GM12878 (cell line): ENCODE measurements at regions not wholly inside any gene's neighbourhood (a gene's known extent, or its start where the extent isn't known, plus 50 kb on each side); places are given as distances from the start of the nearest gene placed in this dataset.

Experiments used
- ATAC-seq: fragments of 200-7000 bp; cut with Tn5 transposase; 3 replicates; pipeline ENCODE4 v1.9.1; 2020; ENCODE audit warnings: mild to moderate bottlenecking, moderate library complexity
- BruUV-seq: library from RNA; stranded (reverse); fragments of 400-500 nt; replicated peaks from 2 replicates; lab custom pipeline; 2021; lab: Mats Ljungman, UMichigan
- CTCF ChIA-PET: fragments of 300-600 bp; sonication (Branson Sonifier 250); formaldehyde crosslinking; extraction: SDS; loops from one replicate; lab custom pipeline; 2021; ENCODE audit warnings: inconsistent platforms; lab: Yijun Ruan, JAX
- POLR2A ChIA-PET: fragments of 350-600 bp; formaldehyde crosslinking; extraction: SDS; loops from one replicate; lab custom pipeline; 2021; ENCODE audit warnings: inconsistent platforms; lab: Charles Lee
- RAD21 ChIA-PET: fragments of 300-600 bp; sonication (Branson Sonifier 250); formaldehyde crosslinking; loops from one replicate; lab custom pipeline; 2023; ENCODE audit warnings: antibody characterized with exemption; ENCODE audit not compliant: unreplicated experiment; lab: Charles Lee
- SMC1A ChIA-PET: fragments of 300-600 bp; sonication (Branson Sonifier 250); formaldehyde crosslinking; loops from one replicate; lab custom pipeline; 2023; ENCODE audit not compliant: unreplicated experiment, uncharacterized antibody; lab: Charles Lee
- DNase-seq: peaks from one replicate; pipeline ENCODE4 v3.0.0-alpha.2; 2011; ENCODE audit warnings: low read depth, low spot score
- FAIRE-seq: peaks from 3 replicates; lab custom pipeline; 2011; peaks lifted over from hg19 to GRCh38; lab: Jason Lieb, UNC
- H2AFZ ChIP-seq: 2 replicates; pipeline ENCODE4 v1.6.0; 2011; ENCODE audit warnings: low read depth, low read length, control low read depth; ENCODE audit not compliant: control insufficient read depth
- H3K27ac ChIP-seq: 2 replicates; pipeline ENCODE4 v1.5.1; 2011; ENCODE audit warnings: control low read depth; ENCODE audit not compliant: control insufficient read depth, insufficient read depth
- H3K27me3 ChIP-seq, 2 experiments: replicated peaks in 1 of 2; 2 replicates each; pipeline versions ENCODE4 v1.6.0 to v1.6.1; 2011; ENCODE audit warnings: low read length in 1 of 2; ENCODE audit not compliant: control insufficient read depth in 2 of 2, insufficient read depth in 2 of 2
- H3K36me3 ChIP-seq, 2 experiments: 2 replicates each; pipeline ENCODE4 v1.5.1; 2011; ENCODE audit warnings: low read length in 1 of 2; ENCODE audit not compliant: control insufficient read depth in 2 of 2, insufficient read depth in 2 of 2
- H3K4me1 ChIP-seq: 2 replicates; pipeline ENCODE4 v1.6.1; 2011; ENCODE audit warnings: mild to moderate bottlenecking, low read length, moderate library complexity, mixed read lengths; ENCODE audit not compliant: control insufficient read depth, insufficient read depth
- H3K4me2 ChIP-seq: 2 replicates; pipeline ENCODE4 v1.6.0; 2011; ENCODE audit warnings: control low read depth; ENCODE audit not compliant: control insufficient read depth, insufficient read depth
- H3K4me3 ChIP-seq: fragments of 200-600 bp; sonication (generic); 2 replicates; pipeline ENCODE4 v1.5.1; 2016
- H3K79me2 ChIP-seq: 2 replicates; pipeline ENCODE4 v1.6.0; 2011; ENCODE audit warnings: low read length; ENCODE audit not compliant: control insufficient read depth, insufficient read depth
- H3K9ac ChIP-seq: 2 replicates; pipeline ENCODE4 v1.8.0; 2011; ENCODE audit warnings: low read length, control low read depth, mixed read lengths; ENCODE audit not compliant: control insufficient read depth, insufficient read depth
- H3K9me3 ChIP-seq: replicated peaks from 3 replicates; pipeline ENCODE4 v1.5.1; 2011; ENCODE audit warnings: mild to moderate bottlenecking, low read length; ENCODE audit not compliant: control insufficient read depth, insufficient read depth
- H4K20me1 ChIP-seq: 2 replicates; pipeline ENCODE4 v1.6.0; 2011; ENCODE audit not compliant: control insufficient read depth, insufficient read depth
- BMI1 ChIP-seq: fragments of 450-650 bp; IDR thresholded peaks from 2 replicates; pipeline ENCODE4 v1.6.1; 2016; ENCODE audit warnings: mild to moderate bottlenecking, moderate library complexity, borderline replicate concordance
- MEF2A ChIP-seq: IDR thresholded peaks from 2 replicates; pipeline ENCODE4 v1.6.1; 2011; ENCODE audit warnings: low read depth, mild to moderate bottlenecking, low read length, moderate library complexity; ENCODE audit not compliant: insufficient read depth
- NR2C2 ChIP-seq: IDR thresholded peaks from 2 replicates; pipeline ENCODE4 v1.6.1; 2011; ENCODE audit warnings: borderline replicate concordance, low read depth; ENCODE audit not compliant: control insufficient read depth, insufficient read length
- NRF1 ChIP-seq: conservative IDR thresholded peaks from 2 replicates; pipeline ENCODE4 v1.6.1; 2011; ENCODE audit warnings: mild to moderate bottlenecking, low read depth, low read length, improper control_type of control experiment
- SPI1 ChIP-seq: IDR thresholded peaks from 2 replicates; pipeline ENCODE4 v1.6.1; 2011; ENCODE audit warnings: low read depth, mild to moderate bottlenecking, low read length, moderate library complexity, borderline replicate concordance; ENCODE audit not compliant: insufficient read depth
- TCF3 ChIP-seq: IDR thresholded peaks from 2 replicates; pipeline ENCODE4 v1.6.1; 2012; ENCODE audit warnings: low read depth, mild to moderate bottlenecking, low read length, borderline replicate concordance; ENCODE audit not compliant: insufficient read depth
- ZNF207 ChIP-seq: fragments of 450-650 bp; IDR thresholded peaks from 2 replicates; pipeline ENCODE4 v1.6.1; 2014; ENCODE audit warnings: antibody characterized with exemption, mild to moderate bottlenecking, borderline replicate concordance
- ZNF217 ChIP-seq: fragments of 450-650 bp; IDR thresholded peaks from 2 replicates; pipeline ENCODE4 v1.6.1; 2017; ENCODE audit warnings: antibody characterized with exemption, mild to moderate bottlenecking
- WGBS: methylation state at CpG from one replicate; pipeline ENCODE4 v1.1.6; 2016; ENCODE audit warnings: low lambda C conversion rate; ENCODE audit not compliant: insufficient replicate concordance, insufficient coverage; ENCODE audit errors: missing lambda C conversion rate; 5-methylcytosine and 5-hydroxymethylcytosine counted together
- in situ Hi-C: fragments of 300-500 bp; cut with MboI; formaldehyde crosslinking; loops from 9 replicates; pipeline ENCODE4 v1.14.3; 2018; ENCODE audit warnings: mixed read lengths
- intact Hi-C: fragments of 100-400 bp; cut with micrococcal nuclease; formaldehyde crosslinking; loops from one replicate; pipeline ENCODE4 v1.14.2; 2022; ENCODE audit not compliant: unreplicated experiment
- TF ChIP-seq, protein P1 (sequence below): fragments of 450-650 bp; IDR thresholded peaks from 2 replicates; pipeline ENCODE4 v1.6.1; 2018; ENCODE audit warnings: borderline replicate concordance, mild to moderate bottlenecking; ENCODE audit not compliant: partially characterized antibody
- TF ChIP-seq, protein P2 (sequence below): IDR thresholded peaks from 2 replicates; pipeline ENCODE4 v1.6.1; 2012; ENCODE audit warnings: mild to moderate bottlenecking, low read depth, low read length

DNA sequence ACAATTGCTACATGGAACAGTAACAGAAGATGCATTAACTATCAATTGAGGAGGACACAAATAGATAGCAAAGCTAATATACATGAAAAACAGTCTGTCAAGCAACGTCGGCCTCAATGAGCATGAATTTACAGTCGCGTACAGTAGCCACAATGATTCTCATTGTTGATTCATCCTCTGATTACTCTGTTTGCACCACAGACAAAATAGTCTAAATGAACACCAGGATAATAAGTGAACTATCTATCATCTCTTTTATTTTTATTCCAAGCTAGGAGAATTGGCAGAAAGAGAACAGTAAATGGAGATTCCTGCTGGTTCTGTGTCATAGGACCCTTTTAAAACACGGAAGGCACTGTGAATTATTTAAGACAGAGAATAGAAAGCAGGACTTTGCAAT lies 108.5 kb downstream of the EVX1 start:
- Histone ChIP-seq H3K27ac (no peak overlapping the region), H3K79me2 (no peaks in the 10 kb centered on the region), H3K36me3 (no peaks in the 10 kb centered on the region), H3K4me3 (no peak overlapping the region), H3K9ac (no peak overlapping the region), H3K4me1 (no peaks in the 10 kb centered on the region), H2AFZ (no peak overlapping the region), H3K4me2 (no peak overlapping the region), H3K27me3 (no peaks in the 10 kb centered on the region), H4K20me1 (no peaks in the 10 kb centered on the region), H3K9me3 (no peaks in the 10 kb centered on the region)
- intact Hi-C loops, result no loop called here
- TF ChIP-seq, protein P1, sequence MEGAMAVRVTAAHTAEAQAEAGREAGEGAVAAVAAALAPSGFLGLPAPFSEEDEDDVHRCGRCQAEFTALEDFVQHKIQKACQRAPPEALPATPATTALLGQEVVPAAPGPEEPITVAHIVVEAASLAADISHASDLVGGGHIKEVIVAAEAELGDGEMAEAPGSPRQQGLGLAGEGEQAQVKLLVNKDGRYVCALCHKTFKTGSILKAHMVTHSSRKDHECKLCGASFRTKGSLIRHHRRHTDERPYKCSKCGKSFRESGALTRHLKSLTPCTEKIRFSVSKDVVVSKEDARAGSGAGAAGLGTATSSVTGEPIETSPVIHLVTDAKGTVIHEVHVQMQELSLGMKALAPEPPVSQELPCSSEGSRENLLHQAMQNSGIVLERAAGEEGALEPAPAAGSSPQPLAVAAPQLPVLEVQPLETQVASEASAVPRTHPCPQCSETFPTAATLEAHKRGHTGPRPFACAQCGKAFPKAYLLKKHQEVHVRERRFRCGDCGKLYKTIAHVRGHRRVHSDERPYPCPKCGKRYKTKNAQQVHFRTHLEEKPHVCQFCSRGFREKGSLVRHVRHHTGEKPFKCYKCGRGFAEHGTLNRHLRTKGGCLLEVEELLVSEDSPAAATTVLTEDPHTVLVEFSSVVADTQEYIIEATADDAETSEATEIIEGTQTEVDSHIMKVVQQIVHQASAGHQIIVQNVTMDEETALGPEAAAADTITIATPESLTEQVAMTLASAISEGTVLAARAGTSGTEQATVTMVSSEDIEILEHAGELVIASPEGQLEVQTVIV, result no peak
- TF ChIP-seq ZNF207, result no peak
- no peak for TF ChIP-seq TCF3
- no peak for TF ChIP-seq MEF2A
- no peak for TF ChIP-seq NRF1
- TF ChIP-seq, protein P2, sequence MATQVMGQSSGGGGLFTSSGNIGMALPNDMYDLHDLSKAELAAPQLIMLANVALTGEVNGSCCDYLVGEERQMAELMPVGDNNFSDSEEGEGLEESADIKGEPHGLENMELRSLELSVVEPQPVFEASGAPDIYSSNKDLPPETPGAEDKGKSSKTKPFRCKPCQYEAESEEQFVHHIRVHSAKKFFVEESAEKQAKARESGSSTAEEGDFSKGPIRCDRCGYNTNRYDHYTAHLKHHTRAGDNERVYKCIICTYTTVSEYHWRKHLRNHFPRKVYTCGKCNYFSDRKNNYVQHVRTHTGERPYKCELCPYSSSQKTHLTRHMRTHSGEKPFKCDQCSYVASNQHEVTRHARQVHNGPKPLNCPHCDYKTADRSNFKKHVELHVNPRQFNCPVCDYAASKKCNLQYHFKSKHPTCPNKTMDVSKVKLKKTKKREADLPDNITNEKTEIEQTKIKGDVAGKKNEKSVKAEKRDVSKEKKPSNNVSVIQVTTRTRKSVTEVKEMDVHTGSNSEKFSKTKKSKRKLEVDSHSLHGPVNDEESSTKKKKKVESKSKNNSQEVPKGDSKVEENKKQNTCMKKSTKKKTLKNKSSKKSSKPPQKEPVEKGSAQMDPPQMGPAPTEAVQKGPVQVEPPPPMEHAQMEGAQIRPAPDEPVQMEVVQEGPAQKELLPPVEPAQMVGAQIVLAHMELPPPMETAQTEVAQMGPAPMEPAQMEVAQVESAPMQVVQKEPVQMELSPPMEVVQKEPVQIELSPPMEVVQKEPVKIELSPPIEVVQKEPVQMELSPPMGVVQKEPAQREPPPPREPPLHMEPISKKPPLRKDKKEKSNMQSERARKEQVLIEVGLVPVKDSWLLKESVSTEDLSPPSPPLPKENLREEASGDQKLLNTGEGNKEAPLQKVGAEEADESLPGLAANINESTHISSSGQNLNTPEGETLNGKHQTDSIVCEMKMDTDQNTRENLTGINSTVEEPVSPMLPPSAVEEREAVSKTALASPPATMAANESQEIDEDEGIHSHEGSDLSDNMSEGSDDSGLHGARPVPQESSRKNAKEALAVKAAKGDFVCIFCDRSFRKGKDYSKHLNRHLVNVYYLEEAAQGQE, result no peak
- no peak for TF ChIP-seq SPI1
- no peak for TF ChIP-seq NR2C2
- no peak for TF ChIP-seq BMI1
- TF ChIP-seq ZNF217, result no peak
- in situ Hi-C loops, result no loop called here
- CTCF ChIA-PET, result no interaction called here
- RAD21 ChIA-PET, result no interaction called here
- SMC1A ChIA-PET, result no interaction called here
- DNase-seq (no peak), FAIRE-seq (no peak), ATAC-seq (no peak)
- BruUV-seq, result no TSS peak
- WGBS, result 57% methylated on average over 5 of the region's 5 CpGs
- POLR2A ChIA-PET, result no interaction called here
